Uterus (tissue), 2 donors: ENCODE measurements at regions not wholly inside any gene's neighbourhood (a gene's known extent, or its start where the extent isn't known, plus 50 kb on each side); places are given as distances from the start of the nearest gene placed in this dataset.

ENCODE experiments used
- POLR2A ChIP-seq, 2 donors: fragments of 450-650 bp; IDR thresholded peaks; one replicate each; pipeline ENCODE4 v1.6.1; 2016; ENCODE audit warnings: antibody characterized with exemption in 2 of 2, mild to moderate bottlenecking in 1 of 2, moderate library complexity in 1 of 2
- TF ChIP-seq, protein P1 (sequence below), 4 experiments: fragments of 200-600 bp in 2 of 4; fragments of 450-650 bp in 2 of 4; sonication (generic) in 2 of 4; IDR thresholded peaks; one replicate each; pipeline ENCODE4 v1.5.1; 2016 to 2019; ENCODE audit warnings: antibody characterized with exemption in 4 of 4, mild to moderate bottlenecking in 2 of 4, moderate library complexity in 1 of 4

GRCh38 chr9:80569236-80569635 is 997.5 kb downstream of the TLE4 start:
- TF ChIP-seq, protein P1, sequence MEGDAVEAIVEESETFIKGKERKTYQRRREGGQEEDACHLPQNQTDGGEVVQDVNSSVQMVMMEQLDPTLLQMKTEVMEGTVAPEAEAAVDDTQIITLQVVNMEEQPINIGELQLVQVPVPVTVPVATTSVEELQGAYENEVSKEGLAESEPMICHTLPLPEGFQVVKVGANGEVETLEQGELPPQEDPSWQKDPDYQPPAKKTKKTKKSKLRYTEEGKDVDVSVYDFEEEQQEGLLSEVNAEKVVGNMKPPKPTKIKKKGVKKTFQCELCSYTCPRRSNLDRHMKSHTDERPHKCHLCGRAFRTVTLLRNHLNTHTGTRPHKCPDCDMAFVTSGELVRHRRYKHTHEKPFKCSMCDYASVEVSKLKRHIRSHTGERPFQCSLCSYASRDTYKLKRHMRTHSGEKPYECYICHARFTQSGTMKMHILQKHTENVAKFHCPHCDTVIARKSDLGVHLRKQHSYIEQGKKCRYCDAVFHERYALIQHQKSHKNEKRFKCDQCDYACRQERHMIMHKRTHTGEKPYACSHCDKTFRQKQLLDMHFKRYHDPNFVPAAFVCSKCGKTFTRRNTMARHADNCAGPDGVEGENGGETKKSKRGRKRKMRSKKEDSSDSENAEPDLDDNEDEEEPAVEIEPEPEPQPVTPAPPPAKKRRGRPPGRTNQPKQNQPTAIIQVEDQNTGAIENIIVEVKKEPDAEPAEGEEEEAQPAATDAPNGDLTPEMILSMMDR (IDR thresholded peaks at IDR 0.05): no peak
- no peak for TF ChIP-seq POLR2A (IDR thresholded peaks at IDR 0.05)
